MCF 10A (cell line): ENCODE measurements at regions not wholly inside any gene's neighbourhood (a gene's known extent, or its start where the extent isn't known, plus 50 kb on each side); places are given as distances from the start of the nearest gene placed in this dataset.

Experiments used
- BruUV-seq: library from RNA; stranded (reverse); fragments of 400-500 nt; replicated peaks from 2 replicates; lab custom pipeline; 2021; lab: Mats Ljungman, UMichigan
- CTCF ChIA-PET: fragments of 300-600 bp; sonication (Branson Sonifier 250); formaldehyde crosslinking; extraction: SDS; loops from one replicate; lab custom pipeline; 2021; ENCODE audit warnings: antibody characterized with exemption, inconsistent platforms; lab: Yijun Ruan, JAX
- POLR2A ChIA-PET: fragments of 300-600, 350-650 bp; sonication (Branson Sonifier 250); formaldehyde crosslinking; extraction: SDS; loops from one replicate; lab custom pipeline; 2020; ENCODE audit warnings: antibody characterized with exemption, inconsistent platforms; lab: Yijun Ruan, JAX
- DNase-seq: peaks from one replicate; pipeline ENCODE4 v3.0.0-alpha.2; 2018; ENCODE audit not compliant: unreplicated experiment
- H3K27ac Mint-ChIP-seq: one replicate; pipeline ENCODE4 v1.8.0; 2022; ENCODE audit warnings: mild to moderate bottlenecking, low read depth, mixed read lengths; ENCODE audit not compliant: unreplicated experiment
- H3K27me3 Mint-ChIP-seq: one replicate; pipeline ENCODE4 v1.8.0; 2022; ENCODE audit warnings: mixed read lengths; ENCODE audit not compliant: insufficient read depth, unreplicated experiment
- H3K36me3 Mint-ChIP-seq: one replicate; pipeline ENCODE4 v1.8.0; 2022; ENCODE audit warnings: mild to moderate bottlenecking, moderate library complexity, mixed read lengths; ENCODE audit not compliant: insufficient read depth, unreplicated experiment
- H3K4me1 Mint-ChIP-seq: one replicate; pipeline ENCODE4 v1.8.0; 2022; ENCODE audit warnings: mixed read lengths; ENCODE audit not compliant: insufficient read depth, unreplicated experiment
- H3K4me3 Mint-ChIP-seq: one replicate; pipeline ENCODE4 v1.8.0; 2022; ENCODE audit warnings: mild to moderate bottlenecking, moderate library complexity, mixed read lengths; ENCODE audit not compliant: unreplicated experiment
- H3K9me3 Mint-ChIP-seq: one replicate; pipeline ENCODE4 v1.8.0; 2022; ENCODE audit warnings: mixed read lengths; ENCODE audit not compliant: unreplicated experiment
- CTCF ChIP-seq: fragments of 200-600 bp; IDR thresholded peaks from one replicate; pipeline ENCODE4 v1.8.0; 2022; ENCODE audit warnings: antibody characterized with exemption, mild to moderate bottlenecking; ENCODE audit not compliant: unreplicated experiment
- intact Hi-C: fragments of 100-400 bp; cut with micrococcal nuclease; formaldehyde crosslinking; loops from 2 replicates; pipeline ENCODE4 v1.14.1; 2022

- Mint-ChIP-seq H3K27ac (no peak overlapping the region), H3K27me3 (no peaks in the 10 kb centered on the region), H3K4me1 (no peaks in the 10 kb centered on the region), H3K4me3 (no peak overlapping the region), H3K36me3 (peaks cover 5% of the 10 kb centered on the region), H3K9me3 (no peaks in the 10 kb centered on the region)
- intact Hi-C loops = no loop called here
- DNase-seq = no peak
- CTCF ChIA-PET = no interaction called here
- TF ChIP-seq CTCF = no peak
- POLR2A ChIA-PET = no interaction called here
- no TSS peak for BruUV-seq
Observed at GRCh38 chrX:5417381-5417780, 811.3 kb downstream of the NLGN4X start.

GRCh38 chrX:5415738-5416137 is 812.9 kb downstream of the NLGN4X start:
- Mint-ChIP-seq H3K27ac (no peak overlapping the region), H3K4me1 (no peaks in the 10 kb centered on the region), H3K27me3 (no peaks in the 10 kb centered on the region), H3K4me3 (no peak overlapping the region), H3K36me3 (no peaks in the 10 kb centered on the region), H3K9me3 (peaks cover 8% of the 10 kb centered on the region)
- no TSS peak for BruUV-seq
- POLR2A ChIA-PET = interaction anchor here (0.6 kb wide), 1 partner anchor 1002 kb away, joined by 4 read pairs; no protein-coding TSS in a partner anchor
- DNase-seq = no peak
- CTCF ChIA-PET = interaction anchor here (0.6 kb wide), 1 partner anchor 491 kb away, joined by 3 read pairs; no protein-coding TSS in a partner anchor
- intact Hi-C loops = no loop called here
- TF ChIP-seq CTCF = no peak

- H3K9me3 Mint-ChIP-seq = peaks cover 8% of the 10 kb centered on the region
- no peak for DNase-seq
- no peak overlapping the region for H3K27ac Mint-ChIP-seq
- CTCF ChIA-PET = no interaction called here
- no peaks in the 10 kb centered on the region for H3K36me3 Mint-ChIP-seq
- H3K4me1 Mint-ChIP-seq = no peaks in the 10 kb centered on the region
- no TSS peak for BruUV-seq
- intact Hi-C loops = no loop called here
- POLR2A ChIA-PET = no interaction called here
- no peaks in the 10 kb centered on the region for H3K27me3 Mint-ChIP-seq
- H3K4me3 Mint-ChIP-seq = no peak overlapping the region
- TF ChIP-seq CTCF = no peak
Observed at GRCh38 chrX:5409106-5409505, 819.6 kb downstream of the NLGN4X start.

- intact Hi-C loops = no loop called here
- DNase-seq = no peak
- no peak overlapping the region for H3K4me3 Mint-ChIP-seq
- no peaks in the 10 kb centered on the region for H3K4me1 Mint-ChIP-seq
- no peak for TF ChIP-seq CTCF
- ChIA-PET CTCF (interaction anchor here (0.7 kb wide), 1 partner anchor 900 kb away, joined by 3 read pairs; no protein-coding TSS in a partner anchor), POLR2A (no interaction called here)
- no peaks in the 10 kb centered on the region for H3K36me3 Mint-ChIP-seq
- no peaks in the 10 kb centered on the region for H3K27me3 Mint-ChIP-seq
- no TSS peak for BruUV-seq
- no peak overlapping the region for H3K27ac Mint-ChIP-seq
- no peaks in the 10 kb centered on the region for H3K9me3 Mint-ChIP-seq
Observed at GRCh38 chrX:5402461-5402860, 826.2 kb downstream of the NLGN4X start.
